ENCODE measurements at regions not wholly inside any gene's neighbourhood (a gene's known extent, or its start where the extent isn't known, plus 50 kb on each side); places are given as distances from the start of the nearest gene placed in this dataset.
A peak's percentile ranks its signal among the peaks of the same experiment; 100 is the strongest.

- H3K4me3 ChIP-seq (ENCODE audit: low read depth, low read length) = no peak overlapping the region
Observed at GRCh38 chr18:41416044-41416443, 539.0 kb upstream of the PIK3C3 start.

GRCh38 chr18:41410006-41410405 lies 545.0 kb upstream of the PIK3C3 start:
- DNase-seq (ENCODE audit: low read depth) = no peak
- no peak overlapping the region for H3K4me3 ChIP-seq (ENCODE audit: low read depth, low read length)

More at GRCh38 chr18:41416044-41416443, 539.0 kb upstream of the PIK3C3 start:
- no peak for DNase-seq (ENCODE audit: low read depth)

GRCh38 chr18:41406834-41407233 lies 548.2 kb upstream of the PIK3C3 start:
- H3K4me3 ChIP-seq (ENCODE audit: low read depth, low read length) = no peak overlapping the region
- no peak for DNase-seq (ENCODE audit: low read depth)

GRCh38 chr18:41396861-41397260 lies 558.2 kb upstream of the PIK3C3 start:
- no peak overlapping the region for H3K4me3 ChIP-seq (ENCODE audit: low read depth, low read length)
- no peak for DNase-seq (ENCODE audit: low read depth)

- DNase-seq (ENCODE audit: low read depth) = no peak
- no peak overlapping the region for H3K4me3 ChIP-seq (ENCODE audit: low read depth, low read length)
Observed at GRCh38 chr18:41396211-41396610, 558.8 kb upstream of the PIK3C3 start.

- no peak for DNase-seq (ENCODE audit: low read depth)
- H3K4me3 ChIP-seq (ENCODE audit: low read depth, low read length) = no peak overlapping the region
Observed at GRCh38 chr18:41395695-41396094, 559.3 kb upstream of the PIK3C3 start.

GRCh38 chr18:41391616-41392595 lies 563.1 kb upstream of the PIK3C3 start:
- H3K4me3 ChIP-seq (ENCODE audit: low read depth, low read length) = peak overlapping the region; percentile 42
- DNase-seq (ENCODE audit: low read depth) = peak; percentile 26

- no peak overlapping the region for H3K4me3 ChIP-seq (ENCODE audit: low read depth, low read length)
- no peak for DNase-seq (ENCODE audit: low read depth)
Observed at GRCh38 chr18:41390309-41390708, 564.7 kb upstream of the PIK3C3 start.

- no peak overlapping the region for H3K4me3 ChIP-seq (ENCODE audit: low read depth, low read length)
- no peak for DNase-seq (ENCODE audit: low read depth)
Observed at GRCh38 chr18:41378598-41378997, 576.4 kb upstream of the PIK3C3 start.

- DNase-seq (ENCODE audit: low read depth) = no peak
- H3K4me3 ChIP-seq (ENCODE audit: low read depth, low read length) = no peak overlapping the region
Observed at GRCh38 chr18:41373612-41374011, 581.4 kb upstream of the PIK3C3 start.

- no peak overlapping the region for H3K4me3 ChIP-seq (ENCODE audit: low read depth, low read length)
- no peak for DNase-seq (ENCODE audit: low read depth)
Observed at GRCh38 chr18:41372046-41372665, 582.9 kb upstream of the PIK3C3 start.

- no peak overlapping the region for H3K4me3 ChIP-seq (ENCODE audit: low read depth, low read length)
- no peak for DNase-seq (ENCODE audit: low read depth)
Observed at GRCh38 chr18:41371156-41372045, 583.6 kb upstream of the PIK3C3 start.

- no peak for DNase-seq (ENCODE audit: low read depth)
- no peak overlapping the region for H3K4me3 ChIP-seq (ENCODE audit: low read depth, low read length)
Observed at GRCh38 chr18:41370740-41371139, 584.3 kb upstream of the PIK3C3 start.

GRCh38 chr18:41357708-41358107 lies 597.3 kb upstream of the PIK3C3 start:
- H3K4me3 ChIP-seq (ENCODE audit: low read depth, low read length) = no peak overlapping the region
- no peak for DNase-seq (ENCODE audit: low read depth)

- H3K4me3 ChIP-seq (ENCODE audit: low read depth, low read length) = no peak overlapping the region
- DNase-seq (ENCODE audit: low read depth) = peak; percentile 28
Observed at GRCh38 chr18:41353777-41354528, 601.1 kb upstream of the PIK3C3 start.

- no peak overlapping the region for H3K4me3 ChIP-seq (ENCODE audit: low read depth, low read length)
- DNase-seq (ENCODE audit: low read depth) = no peak
Observed at GRCh38 chr18:41351430-41351829, 603.6 kb upstream of the PIK3C3 start.

- no peak overlapping the region for H3K4me3 ChIP-seq (ENCODE audit: low read depth, low read length)
- DNase-seq (ENCODE audit: low read depth) = peak; percentile 67
Observed at GRCh38 chr18:41347057-41347456, 608.0 kb upstream of the PIK3C3 start.

GRCh38 chr18:41343808-41344207 lies 611.2 kb upstream of the PIK3C3 start:
- no peak for DNase-seq (ENCODE audit: low read depth)

GRCh38 chr18:41338341-41338740 lies 616.7 kb upstream of the PIK3C3 start:
- no peak for DNase-seq (ENCODE audit: low read depth)
- no peak overlapping the region for H3K4me3 ChIP-seq (ENCODE audit: low read depth, low read length)

More at GRCh38 chr18:41343808-41344207, 611.2 kb upstream of the PIK3C3 start:
- no peak overlapping the region for H3K4me3 ChIP-seq (ENCODE audit: low read depth, low read length)

Measured in skeletal muscle cell (primary cell).